Activated T-cell treated with anti-CD3 and anti-CD28 coated beads, Interleukin-2, amount 50 U/mL, for 24 hours (primary cell): ENCODE measurements at regions not wholly inside any gene's neighbourhood (a gene's known extent, or its start where the extent isn't known, plus 50 kb on each side); places are given as distances from the start of the nearest gene placed in this dataset.

Experiments used
- DNase-seq: peaks from one replicate; pipeline ENCODE4 v3.0.0-alpha.2; 2020
- H3K27ac Mint-ChIP-seq: 2 replicates; pipeline ENCODE4 v1.8.0; 2020; ENCODE audit warnings: mild to moderate bottlenecking, mixed read lengths
- H3K27me3 Mint-ChIP-seq: 2 replicates; pipeline ENCODE4 v1.8.0; 2020; ENCODE audit warnings: mixed read lengths
- H3K36me3 Mint-ChIP-seq: 2 replicates; pipeline ENCODE4 v1.8.0; 2020; ENCODE audit warnings: low read depth, mixed read lengths
- H3K4me1 Mint-ChIP-seq: 2 replicates; pipeline ENCODE4 v1.8.0; 2020; ENCODE audit warnings: low read depth, mixed read lengths
- H3K4me3 Mint-ChIP-seq: 2 replicates; pipeline ENCODE4 v1.8.0; 2020; ENCODE audit warnings: mild to moderate bottlenecking, moderate library complexity, mixed read lengths
- H3K9me3 Mint-ChIP-seq: 2 replicates; pipeline ENCODE4 v1.8.0; 2020; ENCODE audit warnings: mixed read lengths

DNA sequence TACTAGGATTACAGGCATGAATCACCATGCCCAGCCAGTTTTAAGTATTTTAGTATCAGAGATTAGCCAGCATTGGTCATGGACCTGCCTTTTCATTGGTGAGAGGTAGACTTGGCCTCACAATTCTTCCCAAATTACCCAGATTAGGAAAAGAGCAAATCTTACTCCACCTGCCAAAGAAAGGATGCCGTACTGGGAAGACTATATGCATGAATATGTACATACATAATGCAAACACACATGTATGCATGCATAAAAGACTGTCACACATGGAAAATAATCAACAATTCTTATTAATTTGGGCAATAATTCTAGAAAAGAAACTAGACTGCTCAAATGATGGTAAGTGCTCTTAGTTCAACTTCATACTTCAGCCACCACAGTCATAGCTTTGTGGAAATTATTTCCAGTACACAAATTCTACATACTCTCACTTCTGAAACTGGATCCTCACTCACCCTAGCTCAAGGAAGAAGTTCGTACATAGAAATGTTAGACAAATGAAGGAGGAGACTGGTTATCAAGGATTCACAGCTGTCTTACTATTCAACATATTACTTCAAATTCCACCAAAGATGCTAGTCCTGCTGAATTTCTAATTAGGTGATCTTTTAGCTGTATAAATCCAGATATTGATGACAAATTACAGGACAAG is 73.7 kb downstream of the MINAR2 start:
- no peak overlapping the region for H3K4me3 Mint-ChIP-seq
- DNase-seq: no peak
- H3K27me3 Mint-ChIP-seq: peaks cover 19% of the 10 kb centered on the region
- H3K27ac Mint-ChIP-seq: no peak overlapping the region
- no peaks in the 10 kb centered on the region for H3K36me3 Mint-ChIP-seq
- H3K4me1 Mint-ChIP-seq: no peaks in the 10 kb centered on the region
- H3K9me3 Mint-ChIP-seq: peaks cover 2% of the 10 kb centered on the region

GRCh38 chr5:129830288-129830687 is 74.0 kb upstream of the CHSY3 start:
- H3K4me1 Mint-ChIP-seq: no peaks in the 10 kb centered on the region
- H3K27ac Mint-ChIP-seq: no peak overlapping the region
- peaks cover 6% of the 10 kb centered on the region for H3K27me3 Mint-ChIP-seq
- no peak for DNase-seq
- no peaks in the 10 kb centered on the region for H3K36me3 Mint-ChIP-seq
- H3K9me3 Mint-ChIP-seq: no peaks in the 10 kb centered on the region
- no peak overlapping the region for H3K4me3 Mint-ChIP-seq

DNA sequence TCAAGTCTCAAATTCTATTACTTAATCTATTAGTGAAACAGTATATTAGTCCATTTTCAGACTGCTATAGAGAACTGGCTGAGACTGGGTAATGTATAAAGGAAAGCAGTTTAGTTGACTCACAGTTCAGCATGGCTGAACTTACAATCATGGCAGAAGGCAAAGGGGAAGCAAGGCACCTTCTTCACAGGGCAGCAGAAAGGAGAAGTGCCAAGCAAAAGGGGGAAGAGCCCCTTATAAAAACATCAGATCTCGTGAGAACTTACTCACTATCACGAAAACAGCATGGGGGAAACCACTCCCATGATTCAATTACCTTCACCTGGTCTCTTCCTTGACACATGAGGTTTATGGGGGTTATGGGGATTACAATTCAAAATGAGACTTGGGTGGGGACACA is 67.9 kb upstream of the CHSY3 start:
- H3K27me3 Mint-ChIP-seq: peaks cover 14% of the 10 kb centered on the region
- no peak for DNase-seq
- no peaks in the 10 kb centered on the region for H3K36me3 Mint-ChIP-seq
- no peak overlapping the region for H3K4me3 Mint-ChIP-seq
- no peaks in the 10 kb centered on the region for H3K9me3 Mint-ChIP-seq
- no peak overlapping the region for H3K27ac Mint-ChIP-seq
- H3K4me1 Mint-ChIP-seq: no peaks in the 10 kb centered on the region

DNA sequence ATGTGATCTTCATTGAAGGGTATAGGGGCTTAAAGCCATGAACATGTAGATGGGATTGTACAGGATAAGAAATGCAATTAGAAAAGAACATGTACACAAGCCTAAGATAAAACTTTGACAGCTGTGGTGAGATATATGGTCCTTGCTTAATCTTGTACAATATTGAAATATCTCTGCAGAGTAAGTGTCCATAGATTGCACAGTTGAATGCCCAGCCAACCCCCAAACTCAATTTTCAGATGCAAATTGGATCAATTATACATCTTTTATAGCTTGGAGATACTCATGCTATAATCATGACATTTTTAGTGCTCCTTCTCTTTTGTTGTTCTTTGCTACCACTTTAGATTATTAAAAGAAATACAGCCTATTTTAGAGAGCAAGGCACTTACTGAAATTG is 59.5 kb upstream of the CHSY3 start:
- no peak overlapping the region for H3K27ac Mint-ChIP-seq
- H3K36me3 Mint-ChIP-seq: no peaks in the 10 kb centered on the region
- no peaks in the 10 kb centered on the region for H3K9me3 Mint-ChIP-seq
- no peak for DNase-seq
- H3K27me3 Mint-ChIP-seq: peaks cover 10% of the 10 kb centered on the region
- H3K4me3 Mint-ChIP-seq: no peak overlapping the region
- no peaks in the 10 kb centered on the region for H3K4me1 Mint-ChIP-seq

DNA sequence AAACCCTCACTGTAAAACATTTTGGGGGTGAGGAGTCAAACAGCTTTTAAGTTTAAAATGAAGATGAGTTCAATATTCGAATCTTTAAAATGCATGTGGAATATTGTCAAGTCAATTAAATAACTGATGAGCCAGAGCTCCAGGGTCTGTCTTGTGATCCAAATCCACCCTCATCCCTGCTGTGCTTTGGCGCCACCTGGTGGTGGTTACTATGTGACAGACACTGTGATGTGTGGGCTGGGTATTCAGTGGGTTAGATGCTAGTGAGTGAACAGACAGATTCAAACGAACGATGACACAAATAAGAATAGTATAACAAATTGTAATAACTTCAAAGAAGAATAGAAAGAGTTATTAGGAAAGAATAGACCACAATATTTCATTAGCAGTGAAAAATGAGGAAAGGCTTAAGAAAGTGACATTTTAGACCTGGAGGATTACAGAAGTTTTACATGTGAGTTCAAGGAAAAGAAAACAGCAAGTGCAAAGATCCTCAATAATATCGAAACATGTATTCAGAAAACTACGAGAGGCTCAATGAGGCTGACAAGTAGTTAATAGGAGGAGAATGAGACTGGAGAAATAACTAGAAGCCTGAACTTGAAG is 51.4 kb upstream of the CHSY3 start:
- H3K9me3 Mint-ChIP-seq: no peaks in the 10 kb centered on the region
- H3K4me3 Mint-ChIP-seq: no peak overlapping the region
- H3K27ac Mint-ChIP-seq: no peak overlapping the region
- peak; percentile 76 for DNase-seq
- no peaks in the 10 kb centered on the region for H3K4me1 Mint-ChIP-seq
- no peaks in the 10 kb centered on the region for H3K36me3 Mint-ChIP-seq
- peaks cover 17% of the 10 kb centered on the region for H3K27me3 Mint-ChIP-seq

GRCh38 chr5:129853588-129853987 is 50.7 kb upstream of the CHSY3 start:
- Mint-ChIP-seq H3K9me3 (no peaks in the 10 kb centered on the region), H3K27ac (no peak overlapping the region), H3K4me3 (no peak overlapping the region), H3K36me3 (no peaks in the 10 kb centered on the region), H3K4me1 (no peaks in the 10 kb centered on the region), H3K27me3 (peaks cover 17% of the 10 kb centered on the region)
- no peak for DNase-seq
